Fibroblast of mammary gland (primary cell): ENCODE measurements at regions not wholly inside any gene's neighbourhood (a gene's known extent, or its start where the extent isn't known, plus 50 kb on each side); places are given as distances from the start of the nearest gene placed in this dataset.
A peak's percentile ranks its signal among the peaks of the same experiment; 100 is the strongest.

Experiments used
- DNase-seq: peaks from one replicate; pipeline ENCODE4 v3.0.0-alpha.2; 2010; ENCODE audit warnings: low read depth
- H3K4me3 ChIP-seq: 2 replicates; pipeline ENCODE4 v1.5.1; 2011; ENCODE audit warnings: low read depth, mild to moderate bottlenecking, low read length, moderate library complexity; ENCODE audit not compliant: control insufficient read depth
- CTCF ChIP-seq: conservative IDR thresholded peaks from 2 replicates; pipeline ENCODE4 v1.5.1; 2011; ENCODE audit warnings: low read depth, low read length, inconsistent platforms; ENCODE audit not compliant: control insufficient read depth, insufficient read depth

- TF ChIP-seq CTCF, result no peak
- no peak overlapping the region for H3K4me3 ChIP-seq
- no peak for DNase-seq
Observed at GRCh38 chr12:84644908-84645307, 267.7 kb downstream of the SLC6A15 start.

GRCh38 chr12:84643993-84644392 lies 268.6 kb downstream of the SLC6A15 start:
- DNase-seq, result no peak
- TF ChIP-seq CTCF, result no peak
- no peak overlapping the region for H3K4me3 ChIP-seq

GRCh38 chr12:84641940-84642545 lies 270.6 kb downstream of the SLC6A15 start:
- DNase-seq, result peak; percentile 33
- TF ChIP-seq CTCF, result no peak
- H3K4me3 ChIP-seq, result no peak overlapping the region

- peak; percentile 18 for DNase-seq
- no peak overlapping the region for H3K4me3 ChIP-seq
- TF ChIP-seq CTCF, result no peak
Observed at GRCh38 chr12:84638811-84639368, 273.7 kb downstream of the SLC6A15 start.

GRCh38 chr12:84637926-84638325 lies 274.7 kb downstream of the SLC6A15 start:
- DNase-seq, result peak; percentile 4
- TF ChIP-seq CTCF, result no peak

GRCh38 chr12:84636801-84637290 lies 275.8 kb downstream of the SLC6A15 start:
- DNase-seq, result peak; percentile 28
- no peak for TF ChIP-seq CTCF
- H3K4me3 ChIP-seq, result no peak overlapping the region

More at GRCh38 chr12:84637926-84638325, 274.7 kb downstream of the SLC6A15 start:
- no peak overlapping the region for H3K4me3 ChIP-seq
